H4 (cell line): ENCODE measurements at regions not wholly inside any gene's neighbourhood (a gene's known extent, or its start where the extent isn't known, plus 50 kb on each side); places are given as distances from the start of the nearest gene placed in this dataset.
A peak's percentile ranks its signal among the peaks of the same experiment; 100 is the strongest.

Source experiments
- DNase-seq: peaks from one replicate; pipeline ENCODE4 v3.0.0-alpha.2; 2015; ENCODE audit warnings: low spot score

GRCh38 chr5:142474431-142475094 lies 149.7 kb upstream of the SPRY4 start:
- peak; percentile 14 for DNase-seq

GRCh38 chr5:142473038-142473437 lies 148.2 kb upstream of the SPRY4 start:
- DNase-seq, result no peak

- peak; percentile 76 for DNase-seq
These were observed 147.6 kb upstream of the SPRY4 start for GRCh38 chr5:142472306-142472951.

- DNase-seq, result peak; percentile 42
These were observed 141.6 kb upstream of the SPRY4 start for GRCh38 chr5:142466195-142466971.

- no peak for DNase-seq
These were observed 140.7 kb upstream of the SPRY4 start for GRCh38 chr5:142465476-142465875.

GRCh38 chr5:142463904-142464303 lies 139.1 kb upstream of the SPRY4 start:
- DNase-seq, result no peak

GRCh38 chr5:142461028-142461590 lies 136.3 kb upstream of the SPRY4 start:
- DNase-seq, result no peak

GRCh38 chr5:142459209-142459608 lies 134.4 kb upstream of the SPRY4 start:
- no peak for DNase-seq

GRCh38 chr5:142455856-142456255 lies 131.0 kb upstream of the SPRY4 start:
- no peak for DNase-seq

- DNase-seq, result no peak
These were observed 129.1 kb upstream of the SPRY4 start for GRCh38 chr5:142453932-142454331.

- DNase-seq, result no peak
These were observed 125.6 kb upstream of the SPRY4 start for GRCh38 chr5:142450419-142450818.

- DNase-seq, result no peak
These were observed 123.1 kb upstream of the SPRY4 start for GRCh38 chr5:142447887-142448286.

GRCh38 chr5:142446960-142447279 lies 122.1 kb upstream of the SPRY4 start:
- peak; percentile 21 for DNase-seq

- DNase-seq, result no peak
These were observed 121.5 kb upstream of the SPRY4 start for GRCh38 chr5:142446131-142446959.

GRCh38 chr5:142445266-142445665 lies 120.4 kb upstream of the SPRY4 start:
- no peak for DNase-seq

GRCh38 chr5:142441616-142442015 lies 116.8 kb upstream of the SPRY4 start:
- DNase-seq, result no peak

- no peak for DNase-seq
These were observed 114.5 kb upstream of the SPRY4 start for GRCh38 chr5:142439207-142439860.

GRCh38 chr5:142438573-142438972 lies 113.8 kb upstream of the SPRY4 start:
- DNase-seq, result no peak

GRCh38 chr5:142437563-142437962 lies 112.7 kb upstream of the SPRY4 start:
- no peak for DNase-seq

- DNase-seq, result no peak
These were observed 110.7 kb upstream of the SPRY4 start for GRCh38 chr5:142435410-142436115.

- no peak for DNase-seq
These were observed 109.4 kb upstream of the SPRY4 start for GRCh38 chr5:142434322-142434612.
